Ovary (tissue), 3 donors: ENCODE measurements at regions not wholly inside any gene's neighbourhood (a gene's known extent, or its start where the extent isn't known, plus 50 kb on each side); places are given as distances from the start of the nearest gene placed in this dataset.

Source experiments
- CTCF ChIP-seq, 3 donors: fragments of 450-650 bp in 2 of 3; fragments of 200-600 bp in 1 of 3; IDR thresholded peaks; one replicate each; pipeline versions ENCODE4 v1.5.1 to v1.8.0; 2016 to 2022; ENCODE audit warnings: antibody characterized with exemption in 3 of 3, mild to moderate bottlenecking in 1 of 3
- EP300 ChIP-seq: sonication (generic); formaldehyde crosslinking; IDR thresholded peaks from one replicate; pipeline ENCODE4 v1.6.1; 2017; ENCODE audit warnings: antibody characterized with exemption
- POLR2A ChIP-seq: fragments of 450-650 bp; IDR thresholded peaks from one replicate; pipeline ENCODE4 v1.6.1; 2017; ENCODE audit warnings: antibody characterized with exemption, mild to moderate bottlenecking, moderate library complexity
- donor health status: DM: no; HTN: no; CAD: no.

GRCh38 chr12:91608542-91608941 is 425.9 kb upstream of the DCN start:
- no peak for TF ChIP-seq CTCF (IDR thresholded peaks at IDR 0.05)
- TF ChIP-seq EP300, result no peak
- no peak for TF ChIP-seq POLR2A
